ENCODE measurements at regions not wholly inside any gene's neighbourhood (a gene's known extent, or its start where the extent isn't known, plus 50 kb on each side); places are given as distances from the start of the nearest gene placed in this dataset.
A peak's percentile ranks its signal among the peaks of the same experiment; 100 is the strongest.
"Not testable (repeated sequence)": the region's sequence is repeated elsewhere in the genome, so short reads cannot be mapped to it uniquely, and the experiment has no call there.

GRCh38 chr2:7866825-7867224 is 815.0 kb upstream of the ID2 start:
- no peak for DNase-seq

DNA sequence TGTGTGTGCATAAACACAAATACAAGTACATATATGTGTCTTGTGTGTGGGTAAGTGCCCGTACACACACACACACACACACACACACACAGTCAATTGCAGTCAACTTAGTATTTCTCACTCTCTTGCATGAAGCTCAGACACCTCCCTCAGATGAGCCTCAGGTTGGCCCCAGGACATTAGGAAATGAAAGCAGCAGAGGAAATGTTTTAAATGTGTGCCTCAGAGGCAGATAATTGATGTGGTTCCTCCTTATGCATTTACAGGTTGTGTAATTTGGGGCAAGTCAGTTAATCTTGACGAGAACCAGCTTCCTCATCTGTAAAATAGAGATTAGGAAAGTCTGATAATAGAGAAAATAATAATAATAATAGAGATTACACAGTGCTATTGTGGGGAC is 814.0 kb upstream of the ID2 start:
- peak; percentile 22 to 40 for DNase-seq

DNA sequence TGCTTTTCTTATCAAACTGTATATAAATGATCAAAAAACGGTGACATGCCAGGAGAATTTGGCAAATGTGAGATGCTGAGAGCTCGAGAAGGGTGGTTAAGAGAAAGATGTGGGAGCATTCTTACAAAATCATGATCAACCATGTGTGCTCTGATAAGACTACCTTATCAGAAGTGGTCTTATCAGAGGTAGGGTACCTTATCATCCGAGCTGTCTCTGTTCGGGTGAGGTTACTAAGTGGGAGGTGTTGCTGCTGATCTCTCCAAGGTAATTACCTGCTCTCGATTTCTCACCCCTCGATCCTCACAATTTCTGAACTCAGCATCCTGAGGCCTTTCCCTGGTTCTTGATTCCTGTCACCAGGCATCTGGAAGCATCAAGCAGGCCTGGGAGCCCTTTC is 813.0 kb upstream of the ID2 start:
- no peak for DNase-seq

DNA sequence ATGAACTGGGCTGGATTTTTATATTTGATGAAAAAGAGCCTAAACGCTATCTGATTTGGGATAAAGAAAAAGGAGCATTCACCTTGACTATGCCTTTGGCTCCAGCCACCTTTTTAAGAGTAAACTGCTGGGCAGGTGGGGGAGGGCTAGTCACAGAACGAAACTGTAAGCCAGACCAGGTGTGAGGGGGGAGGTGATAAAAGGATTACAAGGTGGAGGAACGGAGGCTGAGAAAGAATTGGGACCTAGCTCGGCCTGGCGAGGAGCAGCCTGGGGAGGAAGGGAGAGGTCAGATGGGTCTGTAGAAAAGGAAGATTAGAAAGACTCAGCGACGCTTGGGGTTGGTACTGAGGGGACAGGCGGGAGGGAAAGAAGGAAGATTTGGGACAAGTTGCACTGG is 805.4 kb upstream of the ID2 start:
- DNase-seq: not testable (repeated sequence)

DNA sequence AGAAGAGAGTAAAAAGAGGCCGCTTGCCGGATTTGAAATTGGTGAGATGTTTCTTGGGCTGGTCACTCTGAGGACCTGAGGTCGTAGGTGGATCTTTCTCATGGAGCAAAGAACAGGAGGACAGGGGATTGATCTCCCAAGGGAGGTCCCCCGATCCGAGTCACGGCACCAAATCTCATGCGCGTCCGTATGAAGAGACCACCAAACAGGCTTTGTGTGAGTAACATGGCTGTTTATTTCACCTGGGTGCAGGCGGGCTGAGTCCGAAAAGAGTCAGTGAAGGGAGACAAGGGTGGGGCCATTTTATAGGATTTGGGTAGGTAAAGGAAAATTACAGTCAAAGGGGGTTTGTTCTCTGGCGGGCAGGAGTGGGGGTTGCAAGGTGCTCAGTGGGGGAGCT is 803.6 kb upstream of the ID2 start:
- not testable (repeated sequence) for DNase-seq

DNA sequence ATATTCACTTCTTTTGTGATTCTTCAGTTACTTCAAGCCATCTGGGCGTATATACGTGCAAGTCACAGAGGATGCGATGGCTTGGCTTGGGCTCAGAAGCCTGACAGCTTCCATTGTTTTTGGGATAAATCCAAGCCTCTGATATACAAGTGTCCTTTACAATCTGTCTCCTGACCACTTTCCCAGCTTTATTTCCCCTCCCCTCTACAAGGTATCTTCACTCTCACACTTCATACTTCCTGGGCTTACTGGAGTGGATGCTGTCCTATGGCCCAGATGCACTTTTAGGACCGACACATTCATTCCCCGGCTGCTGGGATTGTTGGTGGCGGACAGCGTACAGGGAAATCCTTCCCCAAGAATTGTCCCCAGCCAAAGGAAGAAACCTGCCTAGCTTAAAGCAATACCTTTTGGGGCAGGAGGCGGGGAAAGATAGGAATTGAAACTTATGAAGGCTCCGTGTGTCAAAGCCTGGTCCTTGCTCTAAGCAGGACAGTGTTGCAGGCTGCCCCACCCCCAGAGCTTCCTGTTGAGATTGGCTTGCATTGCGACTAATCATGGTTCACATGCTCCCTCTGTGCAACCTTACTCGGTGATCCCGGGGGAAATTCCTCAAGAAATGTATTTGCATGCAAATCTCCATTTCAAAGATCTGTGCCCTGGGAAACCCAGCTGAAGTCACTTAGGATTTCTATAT is 802.9 kb upstream of the ID2 start:
- no peak for DNase-seq

- no peak for DNase-seq
Measured at GRCh38 chr2:7879483-7879835, 802.4 kb upstream of the ID2 start.

DNA sequence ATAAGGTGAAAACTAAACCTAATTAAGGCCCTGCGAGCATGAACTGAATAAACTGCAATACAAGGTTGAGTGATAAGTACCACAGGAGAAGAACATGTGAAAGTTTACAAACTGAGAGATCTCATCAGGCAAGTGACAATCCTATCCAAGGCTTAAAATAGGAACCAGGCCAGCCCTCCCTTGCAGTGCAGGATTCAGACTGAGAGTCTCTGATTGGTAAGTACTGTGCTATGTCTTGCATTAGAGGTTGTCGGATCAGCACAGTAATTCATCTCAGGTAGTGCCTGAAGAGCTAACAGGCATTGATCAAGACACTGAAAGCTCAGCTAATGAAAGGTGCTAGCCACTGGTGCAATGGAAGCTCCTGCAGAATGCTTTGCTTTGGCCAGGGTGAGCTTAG is 801.7 kb upstream of the ID2 start:
- DNase-seq: no peak

- no peak for DNase-seq
Measured at GRCh38 chr2:7880566-7880965, 801.3 kb upstream of the ID2 start.

DNA sequence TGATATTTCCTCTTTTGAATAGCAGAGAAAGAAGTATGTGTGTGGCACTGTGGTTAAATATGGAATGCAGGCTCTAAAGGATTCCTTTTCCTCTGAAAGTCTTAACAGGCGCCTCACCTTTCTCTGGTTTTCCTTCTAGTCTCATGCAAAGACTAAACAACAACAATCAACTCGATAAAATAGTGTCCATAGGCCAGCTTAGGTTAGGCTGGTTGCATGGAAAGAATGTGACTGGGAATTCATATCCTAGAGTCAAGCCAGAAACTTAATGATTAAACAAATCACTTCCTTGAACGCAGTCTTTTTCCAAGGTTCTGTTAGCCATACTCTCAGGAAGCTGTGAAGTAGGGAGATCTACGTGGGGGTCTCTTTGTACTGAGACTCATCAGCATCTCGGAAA is 800.8 kb upstream of the ID2 start:
- no peak for DNase-seq

GRCh38 chr2:7881466-7881865 is 800.4 kb upstream of the ID2 start:
- DNase-seq: no peak

DNA sequence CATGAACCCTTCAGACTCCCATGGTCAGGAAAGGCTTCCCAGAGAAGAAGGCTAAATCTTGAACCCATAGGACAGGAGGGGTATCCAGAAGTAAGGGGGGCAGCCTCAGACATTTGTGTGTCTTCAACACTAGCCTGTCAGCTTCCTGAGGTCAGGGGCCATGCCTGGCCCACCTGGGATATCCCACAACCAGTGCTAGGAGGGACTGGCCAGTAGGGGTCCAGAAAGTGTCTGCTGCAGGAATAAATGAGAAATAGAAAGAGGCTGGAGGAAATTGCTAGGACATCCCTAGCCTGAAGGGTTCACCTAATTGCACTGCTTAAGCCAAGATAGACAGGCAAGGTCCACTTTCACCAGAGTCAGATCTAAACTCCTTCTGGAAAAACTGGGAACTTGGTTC is 799.6 kb upstream of the ID2 start:
- DNase-seq: no peak

DNA sequence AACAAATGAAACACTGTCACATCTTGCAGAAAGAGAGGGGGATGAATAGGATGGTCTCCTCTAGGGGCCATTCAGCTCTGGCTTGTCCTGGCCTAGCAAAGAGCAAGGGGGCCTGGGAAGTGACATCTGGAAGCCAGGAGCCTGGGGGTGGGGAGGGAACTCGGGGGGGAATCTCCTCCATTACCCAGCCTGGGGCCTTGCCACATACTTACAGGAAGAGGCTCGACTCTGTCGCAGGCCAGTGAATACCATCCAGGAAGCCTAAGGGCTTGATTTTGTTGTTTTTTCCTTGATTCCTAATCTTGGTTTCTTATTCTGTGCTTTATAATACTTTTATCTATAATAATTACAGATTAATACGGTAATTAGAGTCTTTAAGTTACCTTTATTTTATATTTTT is 797.5 kb upstream of the ID2 start:
- DNase-seq: no peak

DNA sequence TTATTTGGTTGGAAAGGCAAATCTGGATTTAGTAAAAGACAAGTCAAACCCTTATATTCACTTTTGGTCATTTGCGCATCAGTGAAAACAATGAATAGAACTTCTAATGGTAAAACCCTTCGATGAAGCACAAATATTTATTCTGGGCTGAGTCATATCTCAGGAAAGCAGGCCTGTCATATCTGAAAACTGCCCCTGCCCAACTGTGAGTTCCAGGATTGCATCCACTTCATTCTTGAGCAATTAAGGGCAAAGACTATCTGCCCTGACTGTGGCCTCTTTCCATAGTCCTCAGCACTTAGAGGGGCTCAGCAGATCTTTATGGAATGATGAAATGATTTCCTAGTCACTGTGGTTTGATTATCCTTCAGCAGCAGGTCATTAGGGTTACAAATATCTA is 795.2 kb upstream of the ID2 start:
- no peak for DNase-seq

DNA sequence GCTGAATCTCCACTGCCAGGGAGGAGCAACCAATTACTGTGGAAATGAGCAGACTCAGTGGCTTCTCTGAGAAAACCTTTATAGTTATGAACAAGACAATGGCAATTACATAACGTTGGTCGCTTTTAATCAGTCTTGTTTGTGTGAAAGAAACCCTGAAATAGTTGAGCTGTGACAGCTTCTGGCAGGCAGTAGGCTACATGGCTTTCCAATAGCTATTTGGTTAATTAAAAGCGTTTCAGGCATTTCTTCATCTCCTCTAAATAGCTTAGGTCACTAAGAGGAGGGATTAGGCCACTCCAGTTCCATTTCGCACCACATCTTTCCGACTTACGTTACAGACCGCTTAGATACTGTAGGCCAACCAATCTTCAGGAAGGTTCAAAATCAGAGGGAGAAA is 794.4 kb upstream of the ID2 start:
- DNase-seq: no peak

DNA sequence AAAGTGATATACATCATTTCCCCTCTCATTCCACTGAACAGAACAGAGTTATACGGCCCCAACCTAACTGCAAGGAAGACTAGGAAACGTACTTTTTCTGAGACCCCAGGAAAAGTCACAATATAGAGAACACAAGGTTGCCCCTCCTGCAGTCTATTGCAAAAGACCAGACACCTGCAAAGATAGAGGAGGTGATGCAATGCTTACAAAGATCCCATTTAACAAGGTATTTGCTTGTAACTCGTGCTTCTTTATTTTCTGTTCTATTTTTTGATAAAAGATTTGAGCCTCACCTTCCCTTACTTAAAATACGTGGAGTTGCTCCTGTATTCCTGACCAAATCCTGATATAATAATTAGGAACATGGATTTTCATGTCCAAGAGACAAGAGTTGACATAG is 793.0 kb upstream of the ID2 start:
- no peak for DNase-seq

DNA sequence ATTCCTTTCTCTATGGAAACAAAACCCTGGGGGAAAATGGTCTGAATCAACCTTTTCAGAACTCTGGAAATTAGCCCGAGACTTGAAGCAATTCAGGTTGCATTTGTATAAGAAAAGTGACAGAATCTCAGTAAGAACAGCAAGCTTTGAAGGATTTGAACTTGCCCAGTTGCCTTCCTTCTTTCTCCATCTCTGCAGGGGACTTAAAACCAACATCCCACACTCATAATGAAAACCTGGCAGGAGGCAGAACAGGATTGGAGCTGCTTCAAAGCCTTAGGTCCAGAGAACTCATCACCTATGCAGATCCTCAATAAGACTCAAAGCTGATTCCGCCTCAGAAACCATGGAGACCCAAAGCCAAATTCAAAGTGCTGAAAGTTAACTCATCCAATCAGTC is 790.5 kb upstream of the ID2 start:
- no peak for DNase-seq

DNA sequence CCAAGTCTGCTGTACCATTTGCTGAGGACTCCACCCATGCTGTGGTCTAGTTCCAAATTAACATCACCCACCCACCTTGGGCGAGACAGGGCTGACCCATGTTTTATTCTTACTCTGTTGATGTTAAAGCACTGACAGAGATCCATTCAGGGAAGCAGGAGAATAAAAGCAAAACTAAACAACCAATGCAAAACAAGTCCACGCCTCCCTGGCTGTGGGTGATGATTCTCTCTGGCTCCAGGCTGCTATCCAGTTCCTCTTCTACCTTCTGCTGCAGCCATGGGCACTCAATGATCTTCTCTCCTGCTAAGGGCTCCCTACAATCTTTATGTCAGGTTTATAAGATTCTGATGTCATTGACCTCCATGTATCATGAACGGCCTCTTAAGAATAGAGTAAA is 786.6 kb upstream of the ID2 start:
- no peak for DNase-seq

DNA sequence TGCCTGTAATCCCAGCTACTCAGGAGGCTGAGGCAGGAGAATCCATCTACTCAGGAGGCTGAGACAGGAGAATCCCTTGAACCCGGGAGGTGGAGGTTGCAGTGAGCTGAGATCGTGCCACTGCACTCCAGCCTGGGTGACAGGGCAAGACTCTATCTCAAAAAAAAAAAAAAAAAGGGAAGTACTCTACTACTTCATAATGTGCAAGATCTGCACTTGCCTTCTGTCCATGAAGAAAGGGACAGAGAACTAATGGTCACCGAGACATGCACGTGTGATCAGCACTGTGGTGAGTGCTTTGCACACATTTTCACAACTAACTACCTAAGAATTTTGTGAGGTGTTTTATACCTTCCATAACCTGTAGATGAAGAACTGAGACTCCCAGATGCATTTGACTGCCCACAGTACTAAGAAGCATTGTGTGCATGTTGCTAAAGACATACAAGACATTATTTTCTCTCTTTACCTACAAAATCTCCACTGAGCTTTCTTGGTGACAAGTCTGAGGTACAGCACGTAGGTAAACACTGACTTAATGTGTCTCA is 784.8 kb upstream of the ID2 start:
- no peak for DNase-seq

GRCh38 chr2:7899241-7899640 is 782.6 kb upstream of the ID2 start:
- no peak for DNase-seq

- DNase-seq: no peak
Measured at GRCh38 chr2:7899923-7900322, 781.9 kb upstream of the ID2 start.

- DNase-seq: no peak
Measured at GRCh38 chr2:7900593-7900992, 781.3 kb upstream of the ID2 start.

DNA sequence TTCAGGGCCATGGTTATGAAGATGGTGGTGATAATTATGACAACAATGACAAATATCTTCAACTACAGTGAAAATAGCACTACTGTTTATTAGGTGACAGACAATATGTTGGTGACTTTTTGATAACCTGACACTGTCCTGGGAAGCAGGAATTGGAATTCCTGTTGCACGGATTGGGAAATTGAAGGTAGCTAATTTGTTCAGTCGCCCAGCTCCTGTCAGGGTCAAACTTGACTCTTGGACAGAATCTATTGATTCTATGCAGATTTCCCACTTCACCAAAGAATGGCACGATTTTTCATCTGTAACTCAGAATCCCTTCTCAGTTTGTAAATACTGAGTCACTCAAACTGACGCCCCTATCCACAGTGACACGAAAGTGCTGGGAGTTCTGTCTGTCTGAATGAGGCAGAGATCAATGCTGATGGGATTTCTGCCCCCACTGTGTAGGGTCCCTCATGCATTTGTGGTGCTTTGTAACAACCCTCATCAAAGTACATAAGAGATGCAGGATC is 779.5 kb upstream of the ID2 start:
- DNase-seq: no peak

DNA sequence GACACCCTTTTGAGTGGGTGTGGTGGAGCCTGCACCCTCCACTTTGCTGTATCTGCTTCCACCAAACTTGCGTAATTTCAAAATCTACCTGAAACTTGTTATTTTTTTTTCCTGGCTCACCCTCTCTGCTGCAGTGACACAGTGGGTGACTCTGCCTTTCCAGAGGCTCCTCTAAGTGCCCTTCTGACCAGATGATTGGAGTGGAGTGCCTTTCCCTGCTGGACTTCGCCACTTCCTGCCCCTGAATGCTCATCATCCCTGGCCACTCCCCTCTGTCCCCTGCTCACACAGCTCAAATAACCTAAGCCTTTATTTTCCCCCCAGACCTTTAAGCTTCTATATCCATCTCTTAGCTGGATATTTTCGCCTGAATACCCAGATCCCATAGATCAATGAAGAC is 777.5 kb upstream of the ID2 start:
- no peak for DNase-seq

- DNase-seq: no peak
Measured at GRCh38 chr2:7905756-7906155, 776.1 kb upstream of the ID2 start.
